LNCAP (cell line): ENCODE measurements at regions not wholly inside any gene's neighbourhood (a gene's known extent, or its start where the extent isn't known, plus 50 kb on each side); places are given as distances from the start of the nearest gene placed in this dataset.

Experiments
- TF ChIP-seq, protein P1 (sequence below): fragments of 450-650 bp; IDR thresholded peaks from 2 replicates; pipeline ENCODE4 v1.5.1; 2017; ENCODE audit warnings: mild to moderate bottlenecking

DNA sequence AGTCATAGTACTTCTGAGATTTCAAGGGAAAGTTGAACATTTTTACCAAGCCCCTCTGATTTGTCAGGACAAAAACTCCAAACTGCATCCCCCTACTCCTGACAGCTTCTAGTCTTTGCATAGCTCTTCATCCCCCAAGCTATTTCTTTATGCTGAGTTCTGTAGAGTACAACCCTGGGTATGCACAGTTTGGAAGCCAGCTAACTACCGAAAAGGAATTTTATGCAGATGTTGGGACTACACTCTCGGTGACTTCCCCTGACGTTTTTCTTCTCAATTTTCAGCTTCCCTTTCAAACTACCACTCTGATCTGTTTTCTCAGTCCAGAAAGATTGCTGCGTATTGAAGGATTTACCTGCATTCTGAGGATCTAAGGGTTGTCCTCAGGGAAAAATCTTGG lies 1060.2 kb upstream of the ACVR2A start:
- TF ChIP-seq, protein P1, sequence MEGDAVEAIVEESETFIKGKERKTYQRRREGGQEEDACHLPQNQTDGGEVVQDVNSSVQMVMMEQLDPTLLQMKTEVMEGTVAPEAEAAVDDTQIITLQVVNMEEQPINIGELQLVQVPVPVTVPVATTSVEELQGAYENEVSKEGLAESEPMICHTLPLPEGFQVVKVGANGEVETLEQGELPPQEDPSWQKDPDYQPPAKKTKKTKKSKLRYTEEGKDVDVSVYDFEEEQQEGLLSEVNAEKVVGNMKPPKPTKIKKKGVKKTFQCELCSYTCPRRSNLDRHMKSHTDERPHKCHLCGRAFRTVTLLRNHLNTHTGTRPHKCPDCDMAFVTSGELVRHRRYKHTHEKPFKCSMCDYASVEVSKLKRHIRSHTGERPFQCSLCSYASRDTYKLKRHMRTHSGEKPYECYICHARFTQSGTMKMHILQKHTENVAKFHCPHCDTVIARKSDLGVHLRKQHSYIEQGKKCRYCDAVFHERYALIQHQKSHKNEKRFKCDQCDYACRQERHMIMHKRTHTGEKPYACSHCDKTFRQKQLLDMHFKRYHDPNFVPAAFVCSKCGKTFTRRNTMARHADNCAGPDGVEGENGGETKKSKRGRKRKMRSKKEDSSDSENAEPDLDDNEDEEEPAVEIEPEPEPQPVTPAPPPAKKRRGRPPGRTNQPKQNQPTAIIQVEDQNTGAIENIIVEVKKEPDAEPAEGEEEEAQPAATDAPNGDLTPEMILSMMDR, result no peak

DNA sequence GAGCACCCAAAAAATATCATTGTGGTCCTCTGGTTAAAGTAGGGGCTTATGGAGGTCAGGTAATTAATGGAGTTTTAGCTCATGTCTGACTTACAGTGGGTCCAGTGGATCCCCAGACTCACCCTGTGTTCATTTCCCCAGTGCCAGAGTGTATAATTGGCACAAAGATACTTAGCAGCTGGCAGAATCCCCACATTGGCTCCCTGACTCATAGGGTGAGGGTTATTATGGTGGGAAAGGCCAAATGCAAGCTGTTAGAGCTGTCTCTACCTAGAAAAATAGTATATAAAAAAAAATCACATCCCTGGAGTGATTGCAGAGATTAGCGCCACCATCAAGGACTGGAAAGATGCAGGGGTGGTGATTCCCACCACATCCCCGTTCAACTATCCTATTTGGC lies 1067.6 kb upstream of the ACVR2A start:
- TF ChIP-seq, protein P1, result no peak

DNA sequence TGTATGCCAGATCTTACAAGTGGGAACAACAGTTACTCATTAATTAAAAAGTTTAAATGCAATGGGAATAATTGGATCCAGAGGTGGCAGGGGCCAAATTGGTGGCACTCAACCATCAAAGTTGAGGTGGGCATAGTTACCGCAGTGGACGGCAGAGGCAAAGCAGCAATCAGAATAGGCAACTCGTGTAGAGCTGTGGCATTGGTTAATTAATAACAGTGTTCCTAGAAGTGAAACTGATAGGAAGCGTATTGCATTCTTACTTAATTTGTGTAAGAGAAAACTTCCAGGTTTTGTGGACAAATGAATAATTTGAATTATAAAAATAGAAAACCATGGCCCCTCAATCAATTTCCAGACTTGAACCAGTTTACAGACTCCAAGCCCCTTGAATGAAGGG lies 1068.2 kb upstream of the ACVR2A start:
- TF ChIP-seq, protein P1, result no peak

GRCh38 chr2:146771531-146771930 lies 1073.3 kb upstream of the ACVR2A start:
- TF ChIP-seq, protein P1, result no peak

- TF ChIP-seq, protein P1, result no peak
Observed at GRCh38 chr2:146764301-146764700, 1080.5 kb upstream of the ACVR2A start.

DNA sequence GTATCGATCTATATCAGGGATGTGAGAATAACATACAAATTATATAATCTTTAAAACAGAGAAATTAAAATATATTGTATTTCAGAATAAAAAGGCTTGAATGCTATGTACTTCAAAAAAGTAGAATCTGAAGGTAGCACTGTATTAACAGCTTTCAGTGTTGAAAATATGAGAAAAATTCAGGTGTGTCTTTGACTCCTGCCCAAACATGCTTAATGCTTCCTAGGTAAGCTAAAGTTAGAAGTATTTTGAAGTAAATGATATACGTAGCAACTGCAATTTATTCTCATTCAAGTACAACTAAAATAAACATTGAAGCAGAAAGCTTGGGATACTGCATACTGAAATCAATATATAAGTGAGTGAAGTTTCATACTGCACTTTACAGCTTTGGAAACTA lies 1082.0 kb upstream of the ACVR2A start:
- TF ChIP-seq, protein P1, result no peak

DNA sequence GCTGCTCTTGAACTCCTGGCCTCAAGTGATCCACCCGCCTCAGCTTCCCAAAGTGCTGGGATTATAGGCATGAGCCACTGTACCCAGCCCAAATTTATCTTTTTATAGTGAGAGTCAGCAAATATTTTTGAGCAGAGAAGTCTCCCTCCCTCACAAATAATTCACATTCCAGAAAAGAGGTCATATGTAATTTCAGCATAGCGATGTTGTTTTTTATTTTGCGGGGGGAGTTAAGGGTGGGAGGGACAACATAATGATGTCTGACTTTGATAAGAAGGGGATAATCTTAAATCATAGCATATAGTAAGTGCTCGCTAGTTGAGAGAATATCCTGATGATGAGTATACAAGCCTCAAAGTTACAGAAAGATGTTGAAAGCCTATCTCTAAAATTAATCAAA lies 1090.2 kb upstream of the ACVR2A start:
- TF ChIP-seq, protein P1, result no peak

- TF ChIP-seq, protein P1, result no peak
Observed at GRCh38 chr2:146748046-146748445, 1096.8 kb upstream of the ACVR2A start.
